ENCODE measurements at regions not wholly inside any gene's neighbourhood (a gene's known extent, or its start where the extent isn't known, plus 50 kb on each side); places are given as distances from the start of the nearest gene placed in this dataset.

DNA sequence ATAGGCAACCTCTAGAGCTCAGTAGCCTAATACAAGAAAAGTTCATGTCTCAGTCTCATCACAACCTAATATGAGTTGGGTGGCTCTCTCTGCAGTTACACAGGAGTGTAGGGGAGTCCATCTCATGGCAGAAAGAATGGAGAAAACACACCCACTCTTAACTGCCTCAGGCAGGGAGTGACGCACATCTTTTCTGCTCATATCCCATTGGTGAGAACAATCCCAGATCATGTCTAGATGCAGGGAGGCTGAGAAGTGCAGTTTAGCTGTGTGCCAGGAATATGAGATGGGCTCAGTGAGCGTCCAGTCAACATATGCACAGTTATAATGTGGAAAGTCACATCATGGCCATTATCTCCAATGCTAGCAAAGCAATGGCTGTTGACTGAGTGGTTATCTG, 59.3 kb upstream of the KCNA5 start:
- no peaks in the 10 kb centered on the region for H3K27me3 ChIP-seq (ENCODE audit: control insufficient read depth, insufficient read depth, low read length)
- no peak overlapping the region for H3K4me3 ChIP-seq (ENCODE audit: low read depth, low read length)
- H3K36me3 ChIP-seq (ENCODE audit: control insufficient read depth, insufficient read depth, low read length) = no peaks in the 10 kb centered on the region
- FAIRE-seq (peak; percentile 73), DNase-seq (ENCODE audit: low read depth) (no peak)
- TF ChIP-seq, protein P1, sequence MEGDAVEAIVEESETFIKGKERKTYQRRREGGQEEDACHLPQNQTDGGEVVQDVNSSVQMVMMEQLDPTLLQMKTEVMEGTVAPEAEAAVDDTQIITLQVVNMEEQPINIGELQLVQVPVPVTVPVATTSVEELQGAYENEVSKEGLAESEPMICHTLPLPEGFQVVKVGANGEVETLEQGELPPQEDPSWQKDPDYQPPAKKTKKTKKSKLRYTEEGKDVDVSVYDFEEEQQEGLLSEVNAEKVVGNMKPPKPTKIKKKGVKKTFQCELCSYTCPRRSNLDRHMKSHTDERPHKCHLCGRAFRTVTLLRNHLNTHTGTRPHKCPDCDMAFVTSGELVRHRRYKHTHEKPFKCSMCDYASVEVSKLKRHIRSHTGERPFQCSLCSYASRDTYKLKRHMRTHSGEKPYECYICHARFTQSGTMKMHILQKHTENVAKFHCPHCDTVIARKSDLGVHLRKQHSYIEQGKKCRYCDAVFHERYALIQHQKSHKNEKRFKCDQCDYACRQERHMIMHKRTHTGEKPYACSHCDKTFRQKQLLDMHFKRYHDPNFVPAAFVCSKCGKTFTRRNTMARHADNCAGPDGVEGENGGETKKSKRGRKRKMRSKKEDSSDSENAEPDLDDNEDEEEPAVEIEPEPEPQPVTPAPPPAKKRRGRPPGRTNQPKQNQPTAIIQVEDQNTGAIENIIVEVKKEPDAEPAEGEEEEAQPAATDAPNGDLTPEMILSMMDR (IDR thresholded peaks at IDR 0.05; ENCODE audit: insufficient read depth, low read length, severe bottlenecking) = no peak

DNA sequence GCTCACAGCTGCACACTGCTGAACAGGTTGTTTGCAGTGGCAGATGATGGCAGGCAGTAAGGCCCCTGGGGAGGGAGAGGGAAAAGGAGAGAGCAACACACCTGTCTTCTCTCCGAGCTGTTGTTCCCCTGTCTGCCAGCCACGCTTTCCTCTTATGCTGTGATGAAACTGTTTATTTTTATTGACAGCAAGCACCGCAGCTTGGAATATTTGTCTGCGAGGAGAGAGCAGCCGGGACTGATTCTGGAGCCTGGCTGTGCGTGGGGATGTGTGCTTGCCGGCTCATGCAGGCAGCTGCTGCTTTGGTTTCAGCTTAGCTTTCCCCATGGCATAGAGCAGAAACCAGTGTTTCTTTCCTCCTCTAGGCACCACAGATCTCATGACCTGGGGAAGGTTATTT, 58.7 kb upstream of the KCNA5 start:
- Histone ChIP-seq H3K27me3 (ENCODE audit: control insufficient read depth, insufficient read depth, low read length) (no peaks in the 10 kb centered on the region), H3K4me3 (ENCODE audit: low read depth, low read length) (no peak overlapping the region), H3K36me3 (ENCODE audit: control insufficient read depth, insufficient read depth, low read length) (no peaks in the 10 kb centered on the region)
- FAIRE-seq (no peak), DNase-seq (ENCODE audit: low read depth) (no peak)
- TF ChIP-seq, protein P1 (IDR thresholded peaks at IDR 0.05; ENCODE audit: insufficient read depth, low read length, severe bottlenecking) = no peak

DNA sequence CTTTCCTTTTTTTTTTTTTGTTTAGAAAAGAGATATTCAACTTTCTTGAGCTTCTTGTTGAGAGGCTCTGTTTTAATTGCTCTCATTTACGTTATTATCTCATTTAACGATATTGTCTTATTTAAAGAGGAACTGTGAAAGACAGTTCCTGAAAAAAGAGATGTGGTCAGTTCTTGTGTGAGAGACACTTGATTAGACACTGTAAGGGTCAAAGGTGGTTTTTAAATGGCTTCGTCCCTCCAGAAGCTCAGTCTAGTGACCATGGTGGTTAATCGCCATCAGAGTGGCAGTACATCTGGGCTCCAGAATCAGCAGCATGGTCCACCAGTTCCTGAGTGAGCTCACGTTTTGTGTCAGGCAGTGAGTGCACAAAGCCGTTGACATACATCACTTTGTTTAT, 57.9 kb upstream of the KCNA5 start:
- H3K27me3 ChIP-seq (ENCODE audit: control insufficient read depth, insufficient read depth, low read length) = no peaks in the 10 kb centered on the region
- H3K36me3 ChIP-seq (ENCODE audit: control insufficient read depth, insufficient read depth, low read length) = no peaks in the 10 kb centered on the region

DNA sequence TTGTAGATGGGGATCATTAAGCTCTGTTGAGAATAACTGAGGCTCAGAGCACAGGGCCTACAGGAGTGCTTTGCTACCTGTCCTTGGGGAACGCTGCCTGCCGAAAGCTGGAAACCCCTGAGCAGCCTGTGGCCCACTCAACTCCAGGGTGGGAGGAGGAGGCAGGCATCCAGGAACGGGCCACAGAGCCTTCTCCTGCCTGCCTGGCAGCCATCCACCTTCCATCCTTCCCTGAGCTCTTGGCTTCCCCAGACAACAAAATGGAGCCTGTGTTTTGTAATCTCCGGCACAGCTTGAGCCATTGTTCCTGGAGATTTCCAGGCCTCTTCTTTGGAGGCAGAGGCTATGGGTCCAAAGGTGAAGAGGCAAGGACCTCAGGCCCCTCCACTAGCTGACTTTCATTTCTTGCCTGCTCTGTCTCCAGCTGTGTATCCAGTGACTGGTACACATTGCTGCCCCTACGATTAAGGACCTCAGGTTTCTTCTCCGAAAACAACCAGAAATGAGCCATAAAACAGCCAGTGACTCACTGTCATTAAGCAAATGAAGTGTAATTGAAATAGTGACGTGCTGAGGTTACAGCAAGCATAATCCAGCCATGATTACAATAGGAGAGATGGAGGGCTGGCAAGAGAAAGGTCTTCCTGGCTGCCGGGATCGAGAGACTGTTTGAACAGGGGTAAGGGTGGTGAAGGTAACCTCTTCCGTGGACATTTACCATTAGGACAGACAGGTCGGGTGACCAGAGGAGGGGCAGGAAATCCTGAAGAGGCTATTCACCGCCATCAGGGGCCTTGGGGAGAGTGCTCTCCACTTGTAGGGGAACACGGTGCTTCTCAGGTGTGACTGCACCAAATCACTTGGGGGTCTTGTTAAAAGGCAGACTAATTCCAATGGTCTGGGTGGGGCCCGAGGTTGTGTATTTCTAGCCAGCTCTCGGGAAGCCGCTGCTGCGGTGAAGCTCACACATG, 56.3 kb upstream of the KCNA5 start:
- DNase-seq (ENCODE audit: low read depth) (no peak), FAIRE-seq (no peak)
- TF ChIP-seq, protein P1 (IDR thresholded peaks at IDR 0.05; ENCODE audit: insufficient read depth, low read length, severe bottlenecking) = no peak
- no peak overlapping the region for H3K4me3 ChIP-seq (ENCODE audit: low read depth, low read length)
- no peaks in the 10 kb centered on the region for H3K36me3 ChIP-seq (ENCODE audit: control insufficient read depth, insufficient read depth, low read length)
- H3K27me3 ChIP-seq (ENCODE audit: control insufficient read depth, insufficient read depth, low read length) = no peaks in the 10 kb centered on the region

More for the DNA sequence above, 57.9 kb upstream of the KCNA5 start:
- no peak overlapping the region for H3K4me3 ChIP-seq (ENCODE audit: low read depth, low read length)
- DNase-seq (ENCODE audit: low read depth) (no peak), FAIRE-seq (no peak)
- TF ChIP-seq, protein P1 (IDR thresholded peaks at IDR 0.05; ENCODE audit: insufficient read depth, low read length, severe bottlenecking) = no peak

DNA sequence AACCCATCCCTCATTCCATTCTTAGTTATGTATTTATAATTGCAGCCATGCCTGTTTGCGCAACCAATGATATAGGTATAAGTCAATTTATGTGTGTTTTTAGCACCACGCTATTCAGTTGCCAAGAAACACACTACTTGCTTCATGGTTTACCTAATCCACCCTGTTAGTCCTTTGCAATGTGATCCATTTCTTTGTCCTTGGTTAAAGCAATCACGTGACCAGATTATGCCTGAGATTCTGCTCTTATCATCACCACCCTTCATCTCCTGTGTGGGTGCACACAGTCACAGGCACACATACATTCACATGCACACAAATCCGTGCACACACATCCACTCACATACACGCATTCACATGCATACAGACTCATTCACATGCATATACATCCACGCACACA, 52.3 kb upstream of the KCNA5 start:
- no peaks in the 10 kb centered on the region for H3K36me3 ChIP-seq (ENCODE audit: control insufficient read depth, insufficient read depth, low read length)
- no peaks in the 10 kb centered on the region for H3K27me3 ChIP-seq (ENCODE audit: control insufficient read depth, insufficient read depth, low read length)
- H3K4me3 ChIP-seq (ENCODE audit: low read depth, low read length) = no peak overlapping the region
- DNase-seq (ENCODE audit: low read depth) (no peak), FAIRE-seq (peak; percentile 88)
- TF ChIP-seq, protein P1 (IDR thresholded peaks at IDR 0.05; ENCODE audit: insufficient read depth, low read length, severe bottlenecking) = no peak
